Kidney (tissue), 13 donors: ENCODE measurements at regions not wholly inside any gene's neighbourhood (a gene's known extent, or its start where the extent isn't known, plus 50 kb on each side); places are given as distances from the start of the nearest gene placed in this dataset.

ENCODE experiments used
- DNase-seq, 5 donors: peaks; one replicate each; pipeline ENCODE4 v3.0.0-alpha.2; 2013 to 2020
- FAIRE-seq: peaks from 2 replicates; lab custom pipeline; 2012; peaks lifted over from hg19 to GRCh38; lab: Jason Lieb, UNC
- H3K27ac ChIP-seq, 2 donors: one replicate each; pipeline ENCODE4 v1.7.0; 2013; ENCODE audit warnings: low read depth in 2 of 2, low read length in 2 of 2, inconsistent platforms in 1 of 2
- H3K27me3 ChIP-seq: one replicate; pipeline ENCODE4 v1.7.1; 2013; ENCODE audit warnings: low read length, inconsistent platforms; ENCODE audit not compliant: control insufficient read depth, insufficient read depth
- H3K36me3 ChIP-seq, 3 donors: one replicate each; pipeline versions ENCODE4 v1.7.0 to v1.7.1; 2013; ENCODE audit warnings: low read length in 3 of 3, control low read depth in 1 of 3, inconsistent platforms in 1 of 3; ENCODE audit not compliant: insufficient read depth in 3 of 3, control insufficient read depth in 2 of 3
- H3K4me1 ChIP-seq, 3 donors: one replicate each; pipeline versions ENCODE4 v1.7.0 to v1.7.1; 2013; ENCODE audit warnings: low read length in 3 of 3, inconsistent platforms in 1 of 3, low read depth in 1 of 3; ENCODE audit not compliant: control insufficient read depth in 2 of 3, insufficient read depth in 2 of 3
- H3K4me3 ChIP-seq, 3 donors: one replicate each; pipeline versions ENCODE4 v1.7.0 to v1.8.1; 2013; ENCODE audit warnings: low read length in 3 of 3, control low read depth in 1 of 3, inconsistent platforms in 1 of 3
- H3K9ac ChIP-seq, 3 donors: one replicate each; pipeline versions ENCODE4 v1.7.0 to v1.7.1; 2013; ENCODE audit warnings: low read length in 3 of 3, control low read depth in 1 of 3, inconsistent platforms in 1 of 3
- H3K9me3 ChIP-seq, 3 donors: one replicate each; pipeline versions ENCODE4 v1.7.0 to v1.7.1; 2013; ENCODE audit warnings: low read length in 3 of 3, control low read depth in 1 of 3, inconsistent platforms in 1 of 3; ENCODE audit not compliant: control insufficient read depth in 2 of 3, insufficient read depth in 1 of 3
- CTCF ChIP-seq: IDR thresholded peaks from 3 replicates; pipeline ENCODE4 v1.5.1; 2012; ENCODE audit warnings: mild to moderate bottlenecking, moderate library complexity, borderline replicate concordance; ENCODE audit not compliant: insufficient read depth; ENCODE audit errors: extremely low read depth
- intact Hi-C: fragments of 100-400 bp; cut with DNase I; formaldehyde crosslinking; loops from one replicate; pipeline ENCODE4 v1.11.1; 2022
- donor health status: control.
- donor health status: control.
- donor health status: control.
- donor health status: control.
- donor health status: control.
- donor health status: DM: yes; HTN: yes; CAD: no.
- donor health status: Normal renal cell carcinoma (clear cell type).

GRCh38 chr1:90574692-90575370 is 142.3 kb downstream of the BARHL2 start:
- Histone ChIP-seq H3K27me3 (no peaks in the 10 kb centered on the region), H3K4me3 (no peak overlapping the region), H3K9me3 (no peaks in the 10 kb centered on the region), H3K4me1 (no peaks in the 10 kb centered on the region), H3K36me3 (no peaks in the 10 kb centered on the region), H3K9ac (no peak overlapping the region), H3K27ac (no peak overlapping the region)
- intact Hi-C loops: no loop called here
- TF ChIP-seq CTCF: no peak
- no peak for FAIRE-seq
- DNase-seq: no peak

GRCh38 chr1:90573736-90574135 is 143.4 kb downstream of the BARHL2 start:
- Histone ChIP-seq H3K27me3 (no peaks in the 10 kb centered on the region), H3K36me3 (no peaks in the 10 kb centered on the region), H3K27ac (no peak overlapping the region), H3K4me1 (no peaks in the 10 kb centered on the region), H3K9me3 (no peaks in the 10 kb centered on the region), H3K9ac (no peak overlapping the region), H3K4me3 (no peak overlapping the region)
- DNase-seq (no peak), FAIRE-seq (no peak)
- intact Hi-C loops: no loop called here
- no peak for TF ChIP-seq CTCF

GRCh38 chr1:90572446-90572845 is 144.7 kb downstream of the BARHL2 start:
- intact Hi-C loops: no loop called here
- no peak overlapping the region for H3K27ac ChIP-seq
- no peak overlapping the region for H3K9ac ChIP-seq
- H3K4me3 ChIP-seq: no peak overlapping the region
- no peak for FAIRE-seq
- H3K9me3 ChIP-seq: no peaks in the 10 kb centered on the region
- no peak for TF ChIP-seq CTCF
- H3K27me3 ChIP-seq: no peaks in the 10 kb centered on the region
- DNase-seq: no peak
- H3K36me3 ChIP-seq: no peaks in the 10 kb centered on the region
- no peaks in the 10 kb centered on the region for H3K4me1 ChIP-seq

GRCh38 chr1:90568436-90568835 is 148.7 kb downstream of the BARHL2 start:
- no peak for TF ChIP-seq CTCF
- H3K4me1 ChIP-seq: no peaks in the 10 kb centered on the region
- intact Hi-C loops: no loop called here

More at GRCh38 chr1:90568436-90568835, 148.7 kb downstream of the BARHL2 start:
- Histone ChIP-seq H3K4me3 (no peak overlapping the region), H3K36me3 (no peaks in the 10 kb centered on the region), H3K27ac (no peak overlapping the region), H3K9me3 (no peaks in the 10 kb centered on the region), H3K9ac (no peak overlapping the region), H3K27me3 (no peaks in the 10 kb centered on the region)
- DNase-seq (no peak), FAIRE-seq (no peak)
